A549 (cell line): ENCODE measurements at regions not wholly inside any gene's neighbourhood (a gene's known extent, or its start where the extent isn't known, plus 50 kb on each side); places are given as distances from the start of the nearest gene placed in this dataset.

Experiments
- ATAC-seq, 2 experiments: fragments of 200-7000 bp in 1 of 2; fragments of >200 bp in 1 of 2; cut with Nextera tagmentation in 1 of 2; cut with Tn5 transposase in 1 of 2; 3 replicates each; pipeline versions ENCODE4 v1.8.0 to v1.9.1; 2018 to 2020; ENCODE audit warnings: mild to moderate bottlenecking in 1 of 2, moderate library complexity in 1 of 2
- CTCF ChIA-PET: fragments of 300-600 bp; sonication (Branson Sonifier 250); formaldehyde crosslinking; extraction: SDS; loops from one replicate; lab custom pipeline; 2021; ENCODE audit warnings: antibody characterized with exemption, inconsistent platforms; lab: Yijun Ruan, JAX
- POLR2A ChIA-PET: fragments of 350-600 bp; formaldehyde crosslinking; extraction: SDS; loops from one replicate; lab custom pipeline; 2021; ENCODE audit warnings: antibody characterized with exemption, inconsistent platforms; lab: Yijun Ruan, JAX
- DNase-seq, 2 experiments: peaks; one replicate each; pipeline versions ENCODE4 v3.0.0 to v3.0.0-alpha.2; 2011 to 2016; ENCODE audit warnings: low read depth in 1 of 2, low spot score in 1 of 2
- FAIRE-seq: peaks from 2 replicates; lab custom pipeline; 2011; peaks lifted over from hg19 to GRCh38; lab: Jason Lieb, UNC
- H3K27ac ChIP-seq, 2 experiments: fragments of >200 bp; sonication (Bioruptor Twin); formaldehyde crosslinking; 3 replicates each; pipeline ENCODE4 v1.5.1; 2016 to 2017
- H3K4me1 ChIP-seq: fragments of >200 bp; sonication (Bioruptor Twin); formaldehyde crosslinking; 3 replicates; pipeline ENCODE4 v1.6.1; 2016
- H3K4me2 ChIP-seq: fragments of >200 bp; sonication (Bioruptor Twin); formaldehyde crosslinking; 3 replicates; pipeline ENCODE4 v1.6.1; 2016
- H3K4me3 ChIP-seq: fragments of >200 bp; sonication (Bioruptor Twin); formaldehyde crosslinking; 3 replicates; pipeline ENCODE4 v1.5.1; 2016
- H3K9me3 ChIP-seq: fragments of >200 bp; sonication (Bioruptor Twin); formaldehyde crosslinking; 3 replicates; pipeline ENCODE4 v1.6.1; 2016
- BCL3 ChIP-seq: fragments of >200 bp; sonication (Bioruptor Twin); formaldehyde crosslinking; IDR thresholded peaks from 3 replicates; pipeline ENCODE4 v1.6.1; 2016
- BHLHE40 ChIP-seq: IDR thresholded peaks from 2 replicates; pipeline ENCODE4 v1.6.1; 2012; ENCODE audit warnings: low read depth, low read length, inconsistent platforms
- CBX8 ChIP-seq: fragments of 200-600 bp; sonication (generic); IDR thresholded peaks from 2 replicates; pipeline ENCODE4 v1.6.1; 2016
- CTCF ChIP-seq: fragments of >200 bp; sonication (Bioruptor Twin); formaldehyde crosslinking; IDR thresholded peaks from 3 replicates; pipeline ENCODE4 v1.5.1; 2016
- ESRRA ChIP-seq: fragments of 150-350 bp; IDR thresholded peaks from 2 replicates; pipeline ENCODE4 v1.6.1; 2014; ENCODE audit warnings: mild to moderate bottlenecking, low read length, borderline replicate concordance
- FOSL2 ChIP-seq, 2 experiments: fragments of 450-650 bp in 1 of 2; fragments of >200 bp in 1 of 2; sonication (Bioruptor Twin) in 1 of 2; formaldehyde crosslinking; IDR thresholded peaks; 2 replicates each; pipeline versions ENCODE4 v1.5.0 to v1.6.1; 2016 to 2020; ENCODE audit warnings: mild to moderate bottlenecking in 1 of 2, moderate library complexity in 1 of 2
- HOXB13 ChIP-seq: fragments of 250-450 bp; sonication (Bioruptor Pico); IDR thresholded peaks from 2 replicates; pipeline ENCODE4 v1.5.0; 2020; ENCODE audit warnings: low read depth, mild to moderate bottlenecking, moderate library complexity
- JUNB ChIP-seq: fragments of >200 bp; sonication (Bioruptor Twin); formaldehyde crosslinking; IDR thresholded peaks from 2 replicates; pipeline ENCODE4 v1.6.1; 2016
- MYC ChIP-seq: IDR thresholded peaks from 2 replicates; pipeline ENCODE4 v1.6.1; 2012; ENCODE audit warnings: mild to moderate bottlenecking, inconsistent platforms, low read length, improper control_type of control experiment, borderline replicate concordance
- NFE2L2 ChIP-seq: fragments of 150-350 bp; conservative IDR thresholded peaks from 2 replicates; pipeline ENCODE4 v1.6.1; 2014; ENCODE audit warnings: low read length
- REST ChIP-seq: fragments of 200-600 bp; sonication (generic); IDR thresholded peaks from 2 replicates; pipeline ENCODE4 v1.6.1; 2016; ENCODE audit warnings: antibody characterized with exemption, mild to moderate bottlenecking, moderate library complexity
- RNF2 ChIP-seq: fragments of 200-600 bp; sonication (generic); IDR thresholded peaks from 2 replicates; pipeline ENCODE4 v1.6.1; 2016; ENCODE audit warnings: low read depth, mild to moderate bottlenecking, antibody characterized with exemption, moderate library complexity, borderline replicate concordance
- SMC3 ChIP-seq: fragments of >200 bp; sonication (Bioruptor Twin); formaldehyde crosslinking; IDR thresholded peaks from 3 replicates; pipeline ENCODE4 v1.6.1; 2018; ENCODE audit warnings: inconsistent platforms
- TP53 ChIP-seq: fragments of 250-450 bp; sonication (Bioruptor Pico); IDR thresholded peaks from 2 replicates; pipeline ENCODE4 v1.5.0; 2021; ENCODE audit warnings: mild to moderate bottlenecking, moderate library complexity
- ZC3H11A ChIP-seq: fragments of 450-650 bp; IDR thresholded peaks from 2 replicates; pipeline ENCODE4 v1.6.1; 2014; ENCODE audit warnings: antibody characterized with exemption, mild to moderate bottlenecking
- ZNF302 ChIP-seq: fragments of 250-450 bp; sonication (Bioruptor Pico); IDR thresholded peaks from 2 replicates; pipeline ENCODE4 v1.9.0; 2021; ENCODE audit warnings: inconsistent platforms, mild to moderate bottlenecking, moderate library complexity
- WGBS: methylation state at CpG from one replicate; pipeline ENCODE4 v1.1.6; 2017; ENCODE audit errors: missing lambda C conversion rate; 5-methylcytosine and 5-hydroxymethylcytosine counted together

GRCh38 chr13:65825039-65825438 is 1405.1 kb downstream of the PCDH9 start:
- no peaks in the 10 kb centered on the region for H3K4me1 ChIP-seq
- DNase-seq = no peak
- no peak for TF ChIP-seq BHLHE40
- TF ChIP-seq BCL3 = no peak
- TF ChIP-seq ZC3H11A = no peak
- TF ChIP-seq REST = no peak
- no peak for TF ChIP-seq TP53 (CRISPR knock-in tag)
- no peak for TF ChIP-seq MYC
- TF ChIP-seq, all 56 proteins: peak for 0
- 4% methylated on average over 1 of the region's 1 CpG for WGBS
- no peak overlapping the region for H3K27ac ChIP-seq
- ChIA-PET POLR2A (no interaction called here), CTCF (no interaction called here)
- FAIRE-seq (no peak), ATAC-seq (no peak)
- no peaks in the 10 kb centered on the region for H3K9me3 ChIP-seq
- no peak overlapping the region for H3K4me3 ChIP-seq
- H3K4me2 ChIP-seq = no peak overlapping the region

- ChIA-PET CTCF (no interaction called here), POLR2A (no interaction called here)
- ATAC-seq (no peak), DNase-seq (no peak), FAIRE-seq (no peak)
- Histone ChIP-seq H3K4me1 (no peaks in the 10 kb centered on the region), H3K27ac (no peak overlapping the region), H3K4me2 (no peak overlapping the region), H3K9me3 (no peaks in the 10 kb centered on the region), H3K4me3 (no peak overlapping the region)
- TF ChIP-seq REST = no peak
- no peak for TF ChIP-seq ESRRA
- no peak for TF ChIP-seq CTCF
- no peak for TF ChIP-seq ZC3H11A
- TF ChIP-seq HOXB13 (CRISPR knock-in tag) = no peak
- no peak for TF ChIP-seq SMC3
- TF ChIP-seq FOSL2 (IDR thresholded peaks at IDR 0.05) = no peak
- TF ChIP-seq FOSL2 (CRISPR knock-in tag; IDR thresholded peaks at IDR 0.05) = no peak
- no peak for TF ChIP-seq JUNB
- no peak for TF ChIP-seq CBX8
- TF ChIP-seq NFE2L2 = no peak
- TF ChIP-seq ZNF302 (CRISPR knock-in tag) = no peak
- TF ChIP-seq TP53 (CRISPR knock-in tag) = no peak
- TF ChIP-seq RNF2 = no peak
- 6% methylated on average over 1 of the region's 1 CpG for WGBS
Measured at GRCh38 chr13:65808061-65808460, 1422.1 kb downstream of the PCDH9 start.
